A673 (cell line): ENCODE measurements at regions not wholly inside any gene's neighbourhood (a gene's known extent, or its start where the extent isn't known, plus 50 kb on each side); places are given as distances from the start of the nearest gene placed in this dataset.

Experiments
- BruUV-seq: library from RNA; stranded (reverse); fragments of 400-500 nt; replicated peaks from 2 replicates; lab custom pipeline; 2021; lab: Mats Ljungman, UMichigan
- CTCF ChIA-PET: fragments of 300-600 bp; sonication (Branson Sonifier 250); formaldehyde crosslinking; loops from one replicate; lab custom pipeline; 2022; ENCODE audit warnings: antibody characterized with exemption; lab: Charles Lee
- POLR2A ChIA-PET: fragments of 300-600 bp; sonication (Branson Sonifier 250); formaldehyde crosslinking; loops from one replicate; lab custom pipeline; 2022; ENCODE audit warnings: antibody characterized with exemption; ENCODE audit not compliant: low non-redundant PET; lab: Charles Lee
- DNase-seq: peaks from one replicate; pipeline ENCODE4 v3.0.0-alpha.2; 2015; ENCODE audit warnings: low spot score
- H3K27ac ChIP-seq: fragments of 200-600 bp; sonication (generic); 2 replicates; pipeline ENCODE4 v1.5.1; 2016; ENCODE audit warnings: mixed run types, low read depth, mild to moderate bottlenecking, mixed read lengths, antibody characterized with exemption, low read length; ENCODE audit not compliant: poor library complexity, severe bottlenecking
- H3K27me3 ChIP-seq: fragments of 200-600 bp; sonication (generic); replicated peaks from 2 replicates; pipeline ENCODE4 v1.6.1; 2017; ENCODE audit warnings: mixed run types, low read depth, mild to moderate bottlenecking, mixed read lengths, antibody characterized with exemption, low read length; ENCODE audit not compliant: insufficient read depth, poor library complexity
- H3K36me3 ChIP-seq: fragments of 200-600 bp; sonication (generic); 2 replicates; pipeline ENCODE4 v1.6.1; 2016; ENCODE audit warnings: mixed run types, mild to moderate bottlenecking, mixed read lengths, antibody characterized with exemption, low read length; ENCODE audit not compliant: insufficient read depth, poor library complexity, severe bottlenecking
- H3K4me1 ChIP-seq: fragments of 200-600 bp; sonication (generic); 2 replicates; pipeline ENCODE4 v1.6.1; 2017; ENCODE audit warnings: mixed run types, mild to moderate bottlenecking, mixed read lengths, antibody characterized with exemption, low read length; ENCODE audit not compliant: insufficient read depth, poor library complexity, severe bottlenecking
- H3K4me3 ChIP-seq: fragments of 200-600 bp; sonication (generic); 2 replicates; pipeline ENCODE4 v1.5.1; 2016; ENCODE audit warnings: low read depth, mixed run types, mild to moderate bottlenecking, mixed read lengths, low read length; ENCODE audit not compliant: poor library complexity, severe bottlenecking
- H3K9me3 ChIP-seq: fragments of 200-600 bp; sonication (generic); 2 replicates; pipeline ENCODE4 v1.6.1; 2016; ENCODE audit warnings: mixed run types, low read depth, mild to moderate bottlenecking, mixed read lengths, antibody characterized with exemption, low read length; ENCODE audit not compliant: poor library complexity, severe bottlenecking
- CTCF ChIP-seq: fragments of 300-800, 200-600 bp; sonication (generic); conservative IDR thresholded peaks from 2 replicates; pipeline ENCODE4 v1.5.1; 2017; ENCODE audit warnings: low read depth, mild to moderate bottlenecking, antibody characterized with exemption, low read length, moderate library complexity, mixed read lengths
- EZH2 ChIP-seq: fragments of 200-600 bp; sonication (generic); IDR thresholded peaks from 2 replicates; pipeline ENCODE4 v1.6.1; 2017; ENCODE audit warnings: borderline replicate concordance, low read depth, mild to moderate bottlenecking, mixed read lengths, antibody characterized with exemption, low read length; ENCODE audit not compliant: poor library complexity, severe bottlenecking
- intact Hi-C: fragments of 100-400 bp; cut with micrococcal nuclease; formaldehyde crosslinking; loops from one replicate; pipeline ENCODE4 v1.10.0; 2022; ENCODE audit not compliant: unreplicated experiment

- Histone ChIP-seq H3K9me3 (no peaks in the 10 kb centered on the region), H3K27me3 (peaks cover 15% of the 10 kb centered on the region), H3K4me3 (no peak overlapping the region), H3K36me3 (no peaks in the 10 kb centered on the region), H3K4me1 (no peaks in the 10 kb centered on the region), H3K27ac (no peak overlapping the region)
- no peak for TF ChIP-seq CTCF
- TF ChIP-seq EZH2 = no peak
- no peak for DNase-seq
- ChIA-PET POLR2A (no interaction called here), CTCF (no interaction called here)
- intact Hi-C loops = no loop called here
- no TSS peak for BruUV-seq
These were observed 225.7 kb downstream of the ACKR3 start for GRCh38 chr2:236795169-236795860.

- Histone ChIP-seq H3K4me1 (no peaks in the 10 kb centered on the region), H3K27ac (no peak overlapping the region), H3K4me3 (no peak overlapping the region), H3K36me3 (no peaks in the 10 kb centered on the region), H3K9me3 (no peaks in the 10 kb centered on the region), H3K27me3 (peaks cover 10% of the 10 kb centered on the region)
- BruUV-seq = no TSS peak
- intact Hi-C loops = no loop called here
- ChIA-PET POLR2A (no interaction called here), CTCF (no interaction called here)
- no peak for DNase-seq
- TF ChIP-seq EZH2 = no peak
- TF ChIP-seq CTCF = no peak
These were observed 226.2 kb downstream of the ACKR3 start for GRCh38 chr2:236795861-236796219.

GRCh38 chr2:236796236-236796635 lies 226.6 kb downstream of the ACKR3 start:
- no peak overlapping the region for H3K4me3 ChIP-seq
- no peak overlapping the region for H3K27ac ChIP-seq
- CTCF ChIA-PET = no interaction called here
- intact Hi-C loops = no loop called here
- H3K9me3 ChIP-seq = no peaks in the 10 kb centered on the region
- no peaks in the 10 kb centered on the region for H3K36me3 ChIP-seq
- no peak for DNase-seq
- TF ChIP-seq CTCF = no peak
- TF ChIP-seq EZH2 = no peak
- POLR2A ChIA-PET = no interaction called here
- peaks cover 6% of the 10 kb centered on the region for H3K27me3 ChIP-seq
- BruUV-seq = no TSS peak
- H3K4me1 ChIP-seq = no peaks in the 10 kb centered on the region
